ENCODE measurements at regions not wholly inside any gene's neighbourhood (a gene's known extent, or its start where the extent isn't known, plus 50 kb on each side); places are given as distances from the start of the nearest gene placed in this dataset.

GRCh38 chr15:25070353-25070963, 115.7 kb downstream of the SNRPN start:
- no peak for TF ChIP-seq MAX (IDR thresholded peaks at IDR 0.05; ENCODE audit: insufficient read depth, insufficient read length)
- TF ChIP-seq JUN (IDR thresholded peaks at IDR 0.05; ENCODE audit: borderline replicate concordance, insufficient read depth, insufficient read length, low read depth) = no peak
- TF ChIP-seq EZH2 (IDR thresholded peaks at IDR 0.05; ENCODE audit: borderline replicate concordance, low read depth, low read length, severe bottlenecking) = no peak
- TF ChIP-seq POLR2AphosphoS5 (IDR thresholded peaks at IDR 0.05; ENCODE audit: insufficient read depth, low read depth, low read length) = no peak
- no peak for TF ChIP-seq POLR2A (IDR thresholded peaks at IDR 0.05; ENCODE audit: low read depth, low read length)
- TF ChIP-seq GATA2 (IDR thresholded peaks at IDR 0.05; ENCODE audit: insufficient read depth, insufficient read length, low read depth, low read length) = no peak
- TF ChIP-seq CTCF (IDR thresholded peaks at IDR 0.05; ENCODE audit: extremely low read depth in 1 of 2, insufficient read depth in 1 of 2, low read depth in 1 of 2, low read length in 2 of 2) = no peak
- TF ChIP-seq MYC (IDR thresholded peaks at IDR 0.05; ENCODE audit: low read depth, low read length) = no peak
- TF ChIP-seq FOS (IDR thresholded peaks at IDR 0.05; ENCODE audit: borderline replicate concordance, insufficient read depth, low read length) = no peak
- dilution Hi-C loops (cut with MboI; ENCODE audit: extremely low pct_ligation_motif_present, low sequenced_read_pairs) = no loop called here
- Histone ChIP-seq H3K4me3 (replicated peaks in 1 of 3; ENCODE audit: insufficient read depth in 1 of 3, low read depth in 1 of 3, low read length in 3 of 3) (no peak overlapping the region), H3K4me1 (ENCODE audit: control insufficient read depth, extremely low read depth, insufficient read depth, low read length) (no peaks in the 10 kb centered on the region), H3K27me3 (ENCODE audit: control insufficient read depth in 2 of 2, insufficient read depth in 2 of 2, low read length in 2 of 2) (no peaks in the 10 kb centered on the region), H3K27ac (ENCODE audit: insufficient read depth, low read depth, low read length) (no peak overlapping the region), H3K79me2 (ENCODE audit: control insufficient read depth, insufficient read depth, low read length) (no peaks in the 10 kb centered on the region), H2AFZ (ENCODE audit: low read depth, low read length) (no peak overlapping the region), H3K36me3 (ENCODE audit: control insufficient read depth in 2 of 2, extremely low read depth in 1 of 2, insufficient read depth in 2 of 2, low read length in 2 of 2) (peaks cover 4 to 65% of the 10 kb centered on the region in 2 experiments), H3K9ac (replicated peaks; ENCODE audit: extremely low read depth, insufficient read depth, low read length) (no peak overlapping the region), H4K20me1 (replicated peaks; ENCODE audit: control insufficient read depth, extremely low read depth, insufficient read depth, low read length) (no peaks in the 10 kb centered on the region), H3K9me3 (replicated peaks; ENCODE audit: control insufficient read depth, insufficient read depth, low read length) (peaks cover 77% of the 10 kb centered on the region), H3K9me1 (replicated peaks; ENCODE audit: control insufficient read depth, extremely low read depth, insufficient read depth, low read length) (no peaks in the 10 kb centered on the region), H3K4me2 (ENCODE audit: insufficient read depth, low read length) (no peak overlapping the region)
- POLR2A ChIA-PET = no interaction called here
- FAIRE-seq (no peak), DNase-seq (ENCODE audit: low read depth, low spot score) (no peak)
- intact Hi-C loops (cut with micrococcal nuclease) = no loop called here
- CTCF ChIA-PET = no interaction called here
- no TSS peak for BruUV-seq (replicated peaks)
